GM21367 (cell line): ENCODE measurements at regions not wholly inside any gene's neighbourhood (a gene's known extent, or its start where the extent isn't known, plus 50 kb on each side); places are given as distances from the start of the nearest gene placed in this dataset.
"Not testable (repeated sequence)": the region's sequence is repeated elsewhere in the genome, so short reads cannot be mapped to it uniquely, and the experiment has no call there.

Experiments
- ATAC-seq: cut with Tn5 transposase; IDR thresholded peaks from one replicate; pipeline ENCODE4 v1.9.1; 2021; ENCODE audit not compliant: unreplicated experiment

DNA sequence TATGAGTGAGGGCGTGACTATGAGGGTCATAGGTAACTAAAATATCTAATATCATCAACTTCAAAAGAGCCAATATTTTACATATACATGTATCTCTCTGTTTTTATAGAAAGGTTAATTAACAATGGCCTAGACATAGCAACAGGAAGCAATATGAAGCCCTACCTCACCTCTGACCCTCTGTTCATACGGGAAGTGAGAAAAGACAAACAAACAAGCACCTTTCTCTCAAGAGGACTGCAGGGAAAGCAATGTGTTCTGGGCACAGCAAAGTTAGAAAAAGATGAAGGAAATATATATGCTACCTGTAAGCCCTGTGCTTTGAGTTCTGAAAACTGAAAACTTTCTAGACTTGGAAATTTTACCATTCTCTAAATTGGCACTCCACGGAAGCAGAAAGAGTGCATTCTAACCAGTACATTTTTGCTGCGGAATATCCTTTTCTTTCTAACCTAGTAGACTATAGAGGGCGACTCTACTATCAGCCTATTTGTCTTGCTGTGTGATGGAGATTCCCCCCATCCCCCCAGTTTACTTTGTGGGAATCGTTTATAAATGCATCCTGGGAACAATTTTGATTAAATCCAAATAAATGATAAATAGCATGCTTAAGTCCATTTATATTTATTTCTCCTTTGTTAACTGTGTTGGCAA, 830.4 kb upstream of the FAT3 start:
- no peak for ATAC-seq

DNA sequence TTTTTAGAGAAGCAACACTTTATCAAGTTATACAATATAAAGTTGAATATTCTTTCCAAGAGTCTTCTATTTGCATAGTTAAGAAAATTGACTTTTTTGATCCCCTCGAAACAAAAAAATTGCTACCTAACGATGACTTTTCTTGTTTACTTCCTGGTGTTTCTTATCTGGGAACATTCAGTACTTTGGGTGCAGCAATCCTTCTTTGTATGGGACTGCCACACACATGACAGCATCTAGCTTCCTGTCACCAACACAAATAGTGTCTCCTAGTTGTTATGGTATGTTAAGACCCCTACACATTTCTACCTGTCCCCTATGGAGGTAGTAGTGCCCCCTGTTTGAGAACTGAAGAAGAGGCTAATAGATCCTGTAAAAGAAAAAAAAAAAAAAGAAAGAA, 841.7 kb upstream of the FAT3 start:
- no peak for ATAC-seq

GRCh38 chr11:91374794-91375193, 849.8 kb upstream of the FAT3 start:
- ATAC-seq, result no peak

GRCh38 chr11:91373497-91373896, 851.1 kb upstream of the FAT3 start:
- ATAC-seq, result no peak

GRCh38 chr11:91366816-91367215, 857.8 kb upstream of the FAT3 start:
- no peak for ATAC-seq

DNA sequence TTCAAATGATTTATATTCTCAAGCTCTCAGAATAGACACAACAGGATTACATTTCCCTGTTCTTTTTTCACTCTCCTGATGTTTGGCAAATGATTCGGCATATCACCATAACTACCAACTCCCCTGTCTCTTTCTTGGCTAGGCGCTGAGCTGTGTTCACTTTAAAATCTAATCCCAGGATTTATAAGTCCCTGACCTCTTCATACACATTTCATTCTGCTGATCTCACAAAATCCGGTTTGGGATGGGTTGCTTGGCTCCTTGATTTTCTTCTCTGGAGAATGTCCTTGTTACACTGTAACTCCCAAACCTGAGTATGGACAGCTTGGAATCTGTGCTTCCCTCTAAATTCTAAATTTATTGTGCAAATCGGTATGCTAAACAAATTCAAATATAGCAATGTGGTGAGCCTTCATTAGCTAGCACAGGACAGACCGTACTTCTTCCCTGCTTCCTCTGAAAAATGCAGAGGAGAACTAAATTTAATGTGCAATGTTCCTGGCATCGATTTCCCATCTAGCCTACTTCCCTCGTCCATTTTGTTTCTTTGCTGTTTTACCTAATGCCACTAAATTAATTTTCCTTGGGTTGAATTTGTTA, 858.5 kb upstream of the FAT3 start:
- ATAC-seq, result no peak

- no peak for ATAC-seq
These were observed 873.7 kb upstream of the FAT3 start for GRCh38 chr11:91350931-91351330.

DNA sequence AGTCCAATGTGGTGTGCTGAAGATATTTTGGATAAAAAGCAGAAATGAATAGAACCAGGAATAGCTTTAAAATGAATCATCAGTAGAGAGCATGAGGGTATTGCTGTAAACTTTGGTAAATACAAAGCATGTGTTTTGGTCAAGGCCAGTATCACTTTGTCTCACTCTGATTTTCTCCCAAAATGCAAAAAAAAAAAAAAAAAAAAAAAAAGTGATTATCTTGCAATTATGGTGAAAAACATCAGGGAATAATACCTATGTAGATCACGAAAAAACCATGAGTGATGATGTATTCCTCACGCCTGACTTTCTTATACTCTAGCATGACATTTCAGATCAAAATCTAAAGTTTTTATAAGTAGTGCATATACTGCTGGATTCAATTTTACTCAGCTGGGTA, 897.9 kb upstream of the FAT3 start:
- ATAC-seq, result no peak

GRCh38 chr11:91326280-91326679, 898.3 kb upstream of the FAT3 start:
- ATAC-seq, result no peak

- no peak for ATAC-seq
These were observed 910.1 kb upstream of the FAT3 start for GRCh38 chr11:91314521-91314920.

DNA sequence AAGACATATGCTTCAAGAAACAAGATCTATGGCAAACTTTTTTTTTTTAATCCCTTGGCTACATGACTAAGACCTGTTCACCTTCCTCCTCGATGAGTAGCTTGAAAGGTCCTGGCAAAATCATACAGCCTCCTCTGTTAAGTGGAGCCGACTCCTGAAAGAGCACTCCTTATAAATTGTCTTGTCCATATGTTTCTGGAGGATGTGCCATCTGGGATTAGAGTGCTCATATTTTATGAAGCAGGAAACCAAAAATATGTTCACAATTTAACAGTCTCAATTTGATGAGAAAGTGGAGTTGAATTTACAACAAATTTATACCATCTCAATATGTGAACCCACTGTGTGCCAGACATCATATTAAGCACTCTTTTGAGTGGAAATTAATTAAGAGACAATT, 912.1 kb upstream of the FAT3 start:
- no peak for ATAC-seq

GRCh38 chr11:91310085-91310484, 914.5 kb upstream of the FAT3 start:
- ATAC-seq, result no peak

GRCh38 chr11:91308069-91308468, 916.5 kb upstream of the FAT3 start:
- ATAC-seq, result no peak

DNA sequence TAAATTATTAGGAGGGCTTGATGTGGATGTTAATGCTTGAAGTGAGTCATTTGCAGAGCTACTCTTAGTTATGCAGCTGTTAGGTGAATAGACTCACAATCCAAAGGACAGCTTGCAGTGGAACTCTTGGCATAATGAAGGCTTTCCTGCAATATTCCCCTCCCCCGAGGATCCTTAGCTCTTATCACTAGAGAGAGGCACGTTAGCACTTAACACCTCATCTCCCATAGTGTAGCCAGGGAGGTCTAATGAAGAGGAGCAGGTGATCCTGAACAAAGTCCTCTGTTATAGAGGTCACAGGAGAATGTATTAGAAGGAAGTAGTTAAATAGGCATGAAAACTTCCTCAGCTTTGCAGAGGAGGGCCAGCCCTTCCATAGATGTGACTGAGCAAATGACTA, 919.2 kb upstream of the FAT3 start:
- no peak for ATAC-seq

- no peak for ATAC-seq
These were observed 920.9 kb upstream of the FAT3 start for GRCh38 chr11:91303749-91304148.

GRCh38 chr11:91299980-91300379, 924.6 kb upstream of the FAT3 start:
- no peak for ATAC-seq

GRCh38 chr11:91296629-91297028, 928.0 kb upstream of the FAT3 start:
- no peak for ATAC-seq

- no peak for ATAC-seq
These were observed 929.0 kb upstream of the FAT3 start for GRCh38 chr11:91295591-91295990.

- ATAC-seq, result no peak
These were observed 931.5 kb upstream of the FAT3 start for GRCh38 chr11:91293119-91293518.

DNA sequence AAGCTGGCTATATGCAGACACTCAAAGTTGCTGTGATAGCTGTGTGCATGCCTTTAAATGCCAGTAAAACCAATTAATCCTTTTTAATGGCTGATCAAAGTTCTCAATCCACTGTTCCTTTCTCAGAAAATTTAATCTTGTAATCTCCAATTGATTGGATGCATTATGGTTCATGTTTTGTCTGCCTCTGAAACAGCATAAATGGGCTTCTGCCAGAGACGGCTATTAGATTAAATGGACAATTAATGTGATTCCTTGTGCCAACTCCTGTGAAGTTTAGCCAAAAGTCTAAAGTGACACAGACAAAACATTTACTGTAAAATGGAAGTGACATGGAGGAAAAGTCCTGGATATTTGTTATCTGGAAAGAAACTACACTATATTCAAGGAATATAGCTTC, 952.5 kb upstream of the FAT3 start:
- no peak for ATAC-seq

DNA sequence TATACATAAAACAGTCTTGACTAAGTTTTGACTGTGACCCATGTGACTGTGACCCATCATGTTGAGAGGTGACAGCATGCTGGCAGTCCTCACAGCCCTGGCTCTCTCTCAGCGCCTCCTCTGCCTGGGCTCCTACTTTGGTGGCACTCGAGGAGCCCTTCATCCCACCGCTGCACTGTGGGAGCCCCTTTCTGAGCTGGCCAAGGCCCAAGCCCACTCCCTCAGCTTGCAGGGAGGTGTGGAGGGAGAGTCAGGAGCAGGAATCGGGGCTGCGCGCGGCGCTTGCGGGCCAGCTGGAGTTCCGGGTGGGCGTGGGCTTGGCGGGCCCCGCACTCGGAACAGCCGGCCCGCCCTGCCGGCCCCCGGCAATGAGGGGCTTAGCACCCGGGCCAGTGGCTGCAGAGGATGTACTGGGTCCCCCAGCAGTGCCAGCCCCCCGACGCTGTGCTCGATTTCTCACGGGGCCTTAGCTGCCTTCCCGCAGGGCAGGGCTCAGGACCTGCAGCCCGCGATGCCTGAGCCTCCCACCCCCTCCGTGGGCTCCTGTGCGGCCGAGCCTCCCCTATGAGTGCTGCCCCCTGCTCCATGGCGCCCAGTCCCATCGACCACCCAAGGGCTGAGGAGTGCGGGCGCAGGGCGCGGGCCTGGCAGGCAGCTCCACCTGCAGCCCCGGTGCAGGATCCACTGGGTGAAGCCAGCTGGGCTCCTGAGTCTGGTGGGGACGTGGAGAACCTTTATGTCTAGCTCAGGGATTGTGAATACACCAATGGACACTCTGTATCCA, 955.9 kb upstream of the FAT3 start:
- not testable (repeated sequence) for ATAC-seq

GRCh38 chr11:91265946-91266345, 958.7 kb upstream of the FAT3 start:
- no peak for ATAC-seq
